ENCODE measurements at regions not wholly inside any gene's neighbourhood (a gene's known extent, or its start where the extent isn't known, plus 50 kb on each side); places are given as distances from the start of the nearest gene placed in this dataset.
"Not testable (repeated sequence)": the region's sequence is repeated elsewhere in the genome, so short reads cannot be mapped to it uniquely, and the experiment has no call there.

DNA sequence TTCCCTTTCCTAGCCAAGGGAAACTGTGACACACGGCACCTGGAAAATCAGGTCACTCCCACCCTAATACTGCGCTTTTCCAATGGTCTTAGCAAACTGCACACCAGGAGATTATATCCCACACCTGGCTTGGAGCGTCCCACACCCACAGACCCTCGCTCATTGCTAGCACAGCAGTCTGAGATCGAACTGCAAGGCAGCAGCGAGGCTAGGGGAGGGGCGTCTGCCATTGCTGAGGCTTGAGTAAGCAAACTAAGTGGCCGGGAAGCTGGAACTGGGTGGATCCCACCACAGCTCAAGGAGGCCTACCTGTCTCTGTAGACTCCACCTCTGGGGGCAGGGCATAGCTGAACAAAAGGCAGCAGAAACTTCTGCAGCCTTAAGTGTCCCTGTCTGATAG, 132.9 kb downstream of the TMEM167A start:
- TF ChIP-seq, protein P1, sequence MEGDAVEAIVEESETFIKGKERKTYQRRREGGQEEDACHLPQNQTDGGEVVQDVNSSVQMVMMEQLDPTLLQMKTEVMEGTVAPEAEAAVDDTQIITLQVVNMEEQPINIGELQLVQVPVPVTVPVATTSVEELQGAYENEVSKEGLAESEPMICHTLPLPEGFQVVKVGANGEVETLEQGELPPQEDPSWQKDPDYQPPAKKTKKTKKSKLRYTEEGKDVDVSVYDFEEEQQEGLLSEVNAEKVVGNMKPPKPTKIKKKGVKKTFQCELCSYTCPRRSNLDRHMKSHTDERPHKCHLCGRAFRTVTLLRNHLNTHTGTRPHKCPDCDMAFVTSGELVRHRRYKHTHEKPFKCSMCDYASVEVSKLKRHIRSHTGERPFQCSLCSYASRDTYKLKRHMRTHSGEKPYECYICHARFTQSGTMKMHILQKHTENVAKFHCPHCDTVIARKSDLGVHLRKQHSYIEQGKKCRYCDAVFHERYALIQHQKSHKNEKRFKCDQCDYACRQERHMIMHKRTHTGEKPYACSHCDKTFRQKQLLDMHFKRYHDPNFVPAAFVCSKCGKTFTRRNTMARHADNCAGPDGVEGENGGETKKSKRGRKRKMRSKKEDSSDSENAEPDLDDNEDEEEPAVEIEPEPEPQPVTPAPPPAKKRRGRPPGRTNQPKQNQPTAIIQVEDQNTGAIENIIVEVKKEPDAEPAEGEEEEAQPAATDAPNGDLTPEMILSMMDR (IDR thresholded peaks at IDR 0.05): not testable (repeated sequence)
- not testable (repeated sequence) for TF ChIP-seq POLR2A (IDR thresholded peaks at IDR 0.05)
